RCC 7860 (cell line): ENCODE measurements at regions not wholly inside any gene's neighbourhood (a gene's known extent, or its start where the extent isn't known, plus 50 kb on each side); places are given as distances from the start of the nearest gene placed in this dataset.
"Not testable (repeated sequence)": the region's sequence is repeated elsewhere in the genome, so short reads cannot be mapped to it uniquely, and the experiment has no call there.

Experiments used
- DNase-seq: peaks from one replicate; pipeline ENCODE4 v3.0.0-alpha.2; 2015; ENCODE audit warnings: low spot score
- FAIRE-seq: peaks from 2 replicates; lab custom pipeline; 2012; peaks lifted over from hg19 to GRCh38; lab: Jason Lieb, UNC

- FAIRE-seq (no peak), DNase-seq (no peak)
Observed at GRCh38 chr15:96186105-96186504, 144.4 kb upstream of the NR2F2 start.

DNA sequence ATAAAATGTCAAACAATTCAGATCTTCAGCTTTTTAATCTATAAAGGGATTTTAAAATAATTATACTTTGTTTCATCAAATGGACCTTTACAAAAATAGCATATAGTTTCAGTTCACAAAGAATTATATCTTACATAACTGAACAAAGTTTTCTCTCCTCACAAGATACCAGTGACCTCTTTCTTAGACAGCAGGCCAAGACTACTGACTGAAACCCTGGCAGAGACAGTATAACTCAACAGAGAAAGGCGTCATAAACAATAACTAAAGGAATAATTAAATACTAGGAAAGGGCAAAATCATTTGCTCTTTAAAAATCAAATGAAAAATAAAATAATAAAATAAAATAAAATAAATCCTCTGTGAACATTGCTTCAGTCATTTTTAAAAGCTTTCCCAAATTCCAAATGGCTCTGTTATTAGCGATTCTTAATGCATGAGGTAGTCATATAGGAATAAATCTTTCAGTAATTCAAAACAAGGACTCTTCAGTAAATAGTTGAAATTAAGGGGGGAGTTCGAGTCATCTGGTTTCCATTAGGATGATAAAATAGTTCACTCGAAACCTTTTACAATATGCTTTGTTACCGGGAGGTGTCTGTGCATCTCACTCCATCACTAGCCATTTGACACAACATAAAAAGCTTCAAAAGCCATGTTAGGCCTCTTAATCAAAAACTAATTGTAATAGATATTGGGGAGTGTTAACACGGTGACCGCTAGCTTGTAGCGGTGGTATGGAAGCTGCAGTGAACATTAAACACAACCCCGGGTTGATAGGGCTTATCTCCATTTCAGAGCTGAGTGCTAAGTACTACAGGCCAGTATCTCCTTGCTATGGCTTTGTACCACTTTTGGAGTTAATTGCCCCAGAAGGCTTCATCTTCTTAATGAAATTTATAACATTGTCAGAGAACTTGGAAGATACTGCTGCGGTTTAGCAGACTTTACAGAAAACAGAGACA lies 142.9 kb upstream of the NR2F2 start:
- no peak for DNase-seq
- FAIRE-seq: no peak

- FAIRE-seq (no peak), DNase-seq (no peak)
Observed at GRCh38 chr15:96197721-96198120, 132.8 kb upstream of the NR2F2 start.

- DNase-seq: no peak
Observed at GRCh38 chr15:96199111-96199510, 131.4 kb upstream of the NR2F2 start.

GRCh38 chr15:96200357-96200967 lies 130.0 kb upstream of the NR2F2 start:
- no peak for DNase-seq
- no peak for FAIRE-seq

More at GRCh38 chr15:96199111-96199510, 131.4 kb upstream of the NR2F2 start:
- no peak for FAIRE-seq

GRCh38 chr15:96201696-96202095 lies 128.8 kb upstream of the NR2F2 start:
- DNase-seq (no peak), FAIRE-seq (no peak)

GRCh38 chr15:96205588-96205987 lies 124.9 kb upstream of the NR2F2 start:
- not testable (repeated sequence) for DNase-seq, FAIRE-seq

GRCh38 chr15:96207377-96208006 lies 123.0 kb upstream of the NR2F2 start:
- FAIRE-seq: no peak
- DNase-seq: no peak

DNA sequence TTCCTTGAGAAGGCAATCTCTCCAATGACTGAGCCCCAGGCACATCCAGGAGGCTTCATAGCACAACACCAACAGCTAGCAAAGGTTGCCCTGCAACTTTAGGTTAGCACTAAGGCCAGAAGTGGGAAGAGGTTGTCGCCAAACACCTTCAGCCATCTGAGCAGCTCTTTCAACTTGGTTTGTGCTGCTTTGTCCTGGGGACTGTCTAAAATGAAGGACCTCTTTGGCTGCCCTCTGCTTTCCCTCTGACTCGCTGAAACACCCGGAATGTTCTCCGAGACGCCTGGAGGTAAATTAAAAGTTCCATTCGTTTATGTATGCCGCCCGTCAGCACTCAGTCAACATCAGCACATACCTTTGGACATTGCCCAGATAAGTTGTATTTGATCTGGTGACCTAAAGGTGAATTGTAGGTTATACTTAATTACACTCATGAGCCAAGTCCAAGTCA lies 121.2 kb upstream of the NR2F2 start:
- FAIRE-seq (no peak), DNase-seq (no peak)

- FAIRE-seq: no peak
- DNase-seq: no peak
Observed at GRCh38 chr15:96213045-96213444, 117.5 kb upstream of the NR2F2 start.

DNA sequence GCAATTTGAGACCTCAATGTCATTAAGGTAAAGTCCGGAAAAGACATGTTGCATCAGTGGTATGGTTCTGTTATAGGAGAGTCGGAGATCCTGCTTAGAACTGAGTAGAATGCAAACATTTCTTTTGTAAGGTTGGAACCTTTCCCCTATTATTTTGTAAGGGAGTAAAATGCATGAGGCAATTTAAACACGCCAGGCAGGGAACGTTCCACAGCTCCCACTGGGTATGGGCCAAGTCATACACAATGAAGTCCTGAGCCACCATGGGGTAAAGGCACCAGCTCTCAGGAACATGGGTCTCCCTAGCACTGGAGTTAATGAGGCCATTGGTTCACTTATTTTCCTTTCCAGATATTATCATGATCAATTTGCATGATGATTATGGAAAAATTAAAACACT lies 116.6 kb upstream of the NR2F2 start:
- DNase-seq (no peak), FAIRE-seq (no peak)

DNA sequence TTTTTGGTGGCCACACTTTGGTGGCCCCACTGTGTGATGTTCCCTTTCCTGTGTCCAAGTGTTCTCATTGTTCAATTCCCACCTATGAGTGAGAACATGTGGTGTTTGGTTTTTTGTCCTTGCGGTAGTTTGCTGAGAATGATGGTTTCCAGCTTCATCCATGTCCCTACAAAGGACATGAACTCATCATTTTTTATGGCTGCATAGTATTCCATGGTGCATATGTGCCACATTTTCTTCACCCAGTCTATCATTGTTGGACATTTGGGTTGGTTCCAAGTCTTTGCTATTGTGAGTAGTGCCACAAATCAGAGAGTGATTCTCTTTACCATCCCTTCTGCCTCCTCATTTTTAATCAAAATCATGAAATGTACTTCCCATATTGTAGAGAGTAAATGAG lies 114.0 kb upstream of the NR2F2 start:
- not testable (repeated sequence) for DNase-seq, FAIRE-seq

DNA sequence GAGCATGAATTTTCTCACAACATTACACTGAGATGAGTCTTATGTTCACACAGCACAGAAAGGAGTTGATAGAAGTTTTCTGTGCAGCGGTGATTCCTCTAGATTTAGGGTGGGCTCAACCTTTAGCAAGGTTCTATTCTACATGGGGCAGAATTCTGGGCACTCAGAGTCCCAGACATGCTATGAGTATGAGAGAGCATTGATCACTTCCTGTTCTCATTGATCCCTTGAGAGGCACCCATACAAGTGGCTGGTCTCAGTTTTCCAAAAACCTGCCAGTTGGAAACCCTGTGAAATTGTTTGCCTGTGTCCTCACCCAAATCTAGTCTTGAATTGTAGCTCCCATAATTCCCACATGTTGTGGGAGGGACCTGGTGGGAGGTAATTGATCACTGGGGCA lies 112.5 kb upstream of the NR2F2 start:
- no peak for FAIRE-seq

GRCh38 chr15:96218623-96219455 lies 111.7 kb upstream of the NR2F2 start:
- DNase-seq (no peak), FAIRE-seq (no peak)

More for the DNA sequence above, 112.5 kb upstream of the NR2F2 start:
- no peak for DNase-seq

DNA sequence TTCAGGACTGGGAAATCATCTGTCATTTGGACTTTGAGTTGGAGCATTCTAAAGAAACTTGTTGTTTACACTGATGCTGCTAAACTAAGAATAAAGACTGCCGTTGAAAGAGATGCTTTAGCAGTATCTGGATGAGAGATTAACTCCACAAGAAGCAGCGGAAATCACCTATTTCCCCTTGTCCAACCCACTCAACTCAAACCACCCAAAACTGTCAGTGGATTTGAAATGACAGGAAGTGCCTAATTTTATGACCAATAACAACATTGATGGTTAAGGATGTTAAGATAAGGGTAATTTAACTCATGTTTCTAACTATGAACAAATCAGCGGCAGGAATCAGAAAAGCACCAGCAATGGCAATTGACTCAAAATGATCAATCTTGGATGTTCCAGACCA lies 110.8 kb upstream of the NR2F2 start:
- FAIRE-seq (no peak), DNase-seq (no peak)

- FAIRE-seq: no peak
Observed at GRCh38 chr15:96220657-96221056, 109.8 kb upstream of the NR2F2 start.

DNA sequence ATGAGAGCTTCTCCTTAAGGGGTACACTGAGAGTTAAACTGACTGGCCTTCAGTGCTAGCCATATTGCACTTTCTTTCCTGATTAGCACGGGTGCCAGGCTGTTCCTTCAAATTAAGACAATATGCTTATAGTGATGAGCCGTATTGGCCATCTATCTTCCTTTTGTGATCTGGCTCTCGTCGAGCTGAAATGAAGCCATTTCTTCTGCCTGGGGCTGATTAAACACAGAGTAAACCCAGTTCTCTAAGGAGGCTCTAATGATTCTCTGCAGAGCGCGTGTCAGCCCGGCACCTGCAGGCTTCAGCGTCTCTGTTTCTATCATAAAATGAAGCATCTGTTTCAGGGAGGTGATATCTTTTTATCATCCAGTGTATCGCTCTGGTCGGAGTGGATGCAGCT lies 107.5 kb upstream of the NR2F2 start:
- DNase-seq (no peak), FAIRE-seq (no peak)

More at GRCh38 chr15:96220657-96221056, 109.8 kb upstream of the NR2F2 start:
- no peak for DNase-seq

DNA sequence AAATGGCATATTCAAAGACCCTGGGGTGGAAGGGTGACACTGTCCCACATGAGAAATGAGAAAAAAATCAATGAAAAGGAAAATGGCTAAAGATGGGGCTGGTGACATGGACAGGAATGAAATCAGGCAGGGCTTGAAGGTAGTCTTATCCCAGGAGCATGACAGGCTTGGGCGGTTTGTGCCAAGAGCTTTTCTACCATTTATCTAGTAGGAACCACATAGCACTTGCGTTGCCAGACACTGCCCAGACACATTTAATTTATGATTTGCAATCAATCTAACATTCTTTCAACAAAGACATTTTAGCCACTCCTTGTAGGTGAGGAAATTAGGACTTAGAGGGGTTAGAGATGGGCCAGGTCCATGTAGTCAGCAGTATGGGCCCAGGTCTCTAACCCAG lies 106.6 kb upstream of the NR2F2 start:
- no peak for FAIRE-seq
- DNase-seq: no peak

GRCh38 chr15:96225642-96226259 lies 104.7 kb upstream of the NR2F2 start:
- DNase-seq: no peak
- no peak for FAIRE-seq

DNA sequence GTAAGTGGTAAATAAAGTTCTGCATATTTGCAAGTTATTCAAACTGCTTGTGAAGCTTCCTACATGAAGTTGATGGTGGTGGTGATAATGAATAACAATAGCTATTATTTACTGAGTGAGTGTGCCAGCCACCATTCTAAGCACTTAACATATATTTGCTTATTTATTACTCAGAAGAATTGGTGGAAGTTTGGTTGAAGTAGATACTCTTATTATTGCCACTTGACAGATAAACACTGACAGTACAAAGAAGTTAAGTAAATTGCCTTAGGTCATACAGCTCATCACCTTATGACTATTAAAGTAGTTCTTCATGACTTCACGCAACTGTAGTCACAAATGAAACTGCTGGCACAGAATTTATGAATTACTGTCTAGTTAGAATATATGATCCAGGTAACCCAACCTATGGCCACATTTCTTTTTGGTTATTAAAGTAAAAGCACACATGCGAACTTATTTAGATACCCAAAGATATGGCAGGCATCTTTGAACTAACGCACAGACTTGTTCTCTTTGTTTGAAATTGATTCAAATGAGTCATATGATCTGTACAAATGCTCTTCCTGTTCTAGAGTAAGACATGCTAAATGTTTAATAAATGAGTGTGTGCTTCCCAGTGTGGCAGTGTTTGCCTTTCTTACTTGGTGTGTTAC lies 99.8 kb upstream of the NR2F2 start:
- FAIRE-seq (no peak), DNase-seq (no peak)
